Testis (tissue), 2 donors: ENCODE measurements at regions not wholly inside any gene's neighbourhood (a gene's known extent, or its start where the extent isn't known, plus 50 kb on each side); places are given as distances from the start of the nearest gene placed in this dataset.

ENCODE experiments used
- POLR2A ChIP-seq: fragments of 450-650 bp; IDR thresholded peaks from one replicate; pipeline ENCODE4 v1.6.1; 2017; ENCODE audit warnings: antibody characterized with exemption, mild to moderate bottlenecking, moderate library complexity
- TF ChIP-seq, protein P1 (sequence below), 3 experiments: fragments of 450-650 bp in 2 of 3; fragments of 200-600 bp in 1 of 3; sonication (generic) in 1 of 3; IDR thresholded peaks; one replicate each; pipeline ENCODE4 v1.5.1; 2016 to 2019; ENCODE audit warnings: antibody characterized with exemption in 3 of 3, mild to moderate bottlenecking in 2 of 3, moderate library complexity in 1 of 3

DNA sequence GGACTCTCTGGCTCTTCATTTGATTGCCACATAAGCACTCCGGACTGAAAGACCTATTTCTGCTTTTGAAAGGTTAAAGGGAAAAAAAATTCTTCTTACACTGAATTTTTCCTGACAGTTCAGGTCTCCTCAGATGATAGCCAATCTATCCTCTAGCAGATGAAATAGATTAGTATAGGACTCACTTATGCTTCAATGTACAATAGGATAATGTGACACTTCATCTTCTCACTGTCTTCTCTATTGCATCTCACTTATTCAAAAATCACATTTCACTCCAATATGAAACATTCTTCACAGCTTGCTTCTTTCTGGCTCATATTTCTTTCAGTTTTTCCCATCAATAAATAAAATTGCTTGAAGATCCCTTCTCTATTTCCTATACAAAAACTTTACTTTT, 860.9 kb upstream of the SLITRK6 start:
- TF ChIP-seq, protein P1, sequence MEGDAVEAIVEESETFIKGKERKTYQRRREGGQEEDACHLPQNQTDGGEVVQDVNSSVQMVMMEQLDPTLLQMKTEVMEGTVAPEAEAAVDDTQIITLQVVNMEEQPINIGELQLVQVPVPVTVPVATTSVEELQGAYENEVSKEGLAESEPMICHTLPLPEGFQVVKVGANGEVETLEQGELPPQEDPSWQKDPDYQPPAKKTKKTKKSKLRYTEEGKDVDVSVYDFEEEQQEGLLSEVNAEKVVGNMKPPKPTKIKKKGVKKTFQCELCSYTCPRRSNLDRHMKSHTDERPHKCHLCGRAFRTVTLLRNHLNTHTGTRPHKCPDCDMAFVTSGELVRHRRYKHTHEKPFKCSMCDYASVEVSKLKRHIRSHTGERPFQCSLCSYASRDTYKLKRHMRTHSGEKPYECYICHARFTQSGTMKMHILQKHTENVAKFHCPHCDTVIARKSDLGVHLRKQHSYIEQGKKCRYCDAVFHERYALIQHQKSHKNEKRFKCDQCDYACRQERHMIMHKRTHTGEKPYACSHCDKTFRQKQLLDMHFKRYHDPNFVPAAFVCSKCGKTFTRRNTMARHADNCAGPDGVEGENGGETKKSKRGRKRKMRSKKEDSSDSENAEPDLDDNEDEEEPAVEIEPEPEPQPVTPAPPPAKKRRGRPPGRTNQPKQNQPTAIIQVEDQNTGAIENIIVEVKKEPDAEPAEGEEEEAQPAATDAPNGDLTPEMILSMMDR (IDR thresholded peaks at IDR 0.05): no peak
- TF ChIP-seq POLR2A: no peak
